ENCODE measurements at regions not wholly inside any gene's neighbourhood (a gene's known extent, or its start where the extent isn't known, plus 50 kb on each side); places are given as distances from the start of the nearest gene placed in this dataset.

GRCh38 chr1:60600532-60600931 lies 481.8 kb upstream of the NFIA start:
- POLR2A ChIA-PET = no interaction called here
- DNase-seq (ENCODE audit: low read depth) = no peak
- CTCF ChIA-PET = no interaction called here
- no peaks in the 10 kb centered on the region for H3K27me3 ChIP-seq (ENCODE audit: control insufficient read depth, insufficient read depth, low read length)
- H3K36me3 ChIP-seq (ENCODE audit: control insufficient read depth, insufficient read depth, low read length) = no peaks in the 10 kb centered on the region
- TF ChIP-seq CTCF (IDR thresholded peaks at IDR 0.05; ENCODE audit: insufficient read depth, low read depth, low read length) = no peak
- no peak overlapping the region for H3K4me3 ChIP-seq (ENCODE audit: low read depth, low read length)

- CTCF ChIA-PET = interaction anchor here (0.6 kb wide), 1 partner anchor 498 kb away, joined by 3 read pairs; no protein-coding TSS in a partner anchor
- DNase-seq (ENCODE audit: low read depth) = no peak
- H3K27me3 ChIP-seq (ENCODE audit: control insufficient read depth, insufficient read depth, low read length) = no peaks in the 10 kb centered on the region
- no peak overlapping the region for H3K4me3 ChIP-seq (ENCODE audit: low read depth, low read length)
- H3K36me3 ChIP-seq (ENCODE audit: control insufficient read depth, insufficient read depth, low read length) = no peaks in the 10 kb centered on the region
- TF ChIP-seq CTCF (IDR thresholded peaks at IDR 0.05; ENCODE audit: insufficient read depth, low read depth, low read length) = no peak
- POLR2A ChIA-PET = no interaction called here
Measured at GRCh38 chr1:60599574-60599973, 482.8 kb upstream of the NFIA start.

GRCh38 chr1:60598041-60598910 lies 484.1 kb upstream of the NFIA start:
- ChIA-PET POLR2A (no interaction called here), CTCF (no interaction called here)
- H3K36me3 ChIP-seq (ENCODE audit: control insufficient read depth, insufficient read depth, low read length) = no peaks in the 10 kb centered on the region
- H3K4me3 ChIP-seq (ENCODE audit: low read depth, low read length) = no peak overlapping the region
- no peaks in the 10 kb centered on the region for H3K27me3 ChIP-seq (ENCODE audit: control insufficient read depth, insufficient read depth, low read length)
- DNase-seq (ENCODE audit: low read depth) = no peak
- no peak for TF ChIP-seq CTCF (IDR thresholded peaks at IDR 0.05; ENCODE audit: insufficient read depth, low read depth, low read length)

- no peak for TF ChIP-seq CTCF (IDR thresholded peaks at IDR 0.05; ENCODE audit: insufficient read depth, low read depth, low read length)
- ChIA-PET CTCF (no interaction called here), POLR2A (no interaction called here)
Measured at GRCh38 chr1:60596791-60597750, 485.3 kb upstream of the NFIA start.

GRCh38 chr1:60591583-60591982 lies 490.8 kb upstream of the NFIA start:
- CTCF ChIA-PET = no interaction called here

More at GRCh38 chr1:60596791-60597750, 485.3 kb upstream of the NFIA start:
- Histone ChIP-seq H3K27me3 (ENCODE audit: control insufficient read depth, insufficient read depth, low read length) (no peaks in the 10 kb centered on the region), H3K4me3 (ENCODE audit: low read depth, low read length) (no peak overlapping the region), H3K36me3 (ENCODE audit: control insufficient read depth, insufficient read depth, low read length) (no peaks in the 10 kb centered on the region)
- DNase-seq (ENCODE audit: low read depth) = no peak

More at GRCh38 chr1:60591583-60591982, 490.8 kb upstream of the NFIA start:
- no peak overlapping the region for H3K4me3 ChIP-seq (ENCODE audit: low read depth, low read length)
- POLR2A ChIA-PET = no interaction called here
- no peak for TF ChIP-seq CTCF (IDR thresholded peaks at IDR 0.05; ENCODE audit: insufficient read depth, low read depth, low read length)
- DNase-seq (ENCODE audit: low read depth) = no peak
- H3K27me3 ChIP-seq (ENCODE audit: control insufficient read depth, insufficient read depth, low read length) = no peaks in the 10 kb centered on the region
- no peaks in the 10 kb centered on the region for H3K36me3 ChIP-seq (ENCODE audit: control insufficient read depth, insufficient read depth, low read length)
